Sciatic nerve (tissue), 2 donors: ENCODE measurements at regions not wholly inside any gene's neighbourhood (a gene's known extent, or its start where the extent isn't known, plus 50 kb on each side); places are given as distances from the start of the nearest gene placed in this dataset.

Source experiments
- ATAC-seq: fragments of 200-7000 bp; cut with Tn5 transposase; one replicate; pipeline ENCODE4 v1.9.1; 2020; ENCODE audit warnings: mild to moderate bottlenecking, moderate library complexity
- DNase-seq: peaks from one replicate; pipeline ENCODE4 v3.0.0-alpha.2; 2020; ENCODE audit warnings: low spot score
- intact Hi-C: fragments of 100-400 bp; cut with DNase I; formaldehyde crosslinking; loops from one replicate; pipeline ENCODE4 v1.14.2; 2022
- donor health status: DM: no; HTN: no; CAD: no.
- donor health status: DM: no; HTN: no; CAD: no.

GRCh38 chr6:100271625-100272024, 193.1 kb downstream of the SIM1 start:
- ATAC-seq (no peak), DNase-seq (no peak)
- intact Hi-C loops = no loop called here

GRCh38 chr6:100271202-100271601, 193.5 kb downstream of the SIM1 start:
- DNase-seq (no peak), ATAC-seq (no peak)
- intact Hi-C loops = no loop called here

- ATAC-seq (no peak), DNase-seq (no peak)
- intact Hi-C loops = no loop called here
Observed at GRCh38 chr6:100269189-100269588, 195.5 kb downstream of the SIM1 start.

GRCh38 chr6:100268326-100268725, 196.4 kb downstream of the SIM1 start:
- DNase-seq (no peak), ATAC-seq (no peak)
- intact Hi-C loops = no loop called here

- intact Hi-C loops = no loop called here
- ATAC-seq = no peak
- DNase-seq = no peak
Observed at GRCh38 chr6:100267721-100268123, 197.0 kb downstream of the SIM1 start.

- intact Hi-C loops = no loop called here
- DNase-seq = no peak
- no peak for ATAC-seq
Observed at GRCh38 chr6:100266494-100267401, 198.0 kb downstream of the SIM1 start.

GRCh38 chr6:100262086-100262485, 202.6 kb downstream of the SIM1 start:
- DNase-seq (no peak), ATAC-seq (no peak)
- intact Hi-C loops = no loop called here

- DNase-seq = no peak
- intact Hi-C loops = no loop called here
- no peak for ATAC-seq
Observed at GRCh38 chr6:100261486-100261885, 203.2 kb downstream of the SIM1 start.

- no peak for ATAC-seq
- intact Hi-C loops = no loop called here
- DNase-seq = no peak
Observed at GRCh38 chr6:100260584-100260983, 204.1 kb downstream of the SIM1 start.

GRCh38 chr6:100259865-100260264, 204.9 kb downstream of the SIM1 start:
- intact Hi-C loops = no loop called here
- DNase-seq (no peak), ATAC-seq (no peak)

GRCh38 chr6:100258752-100259151, 206.0 kb downstream of the SIM1 start:
- intact Hi-C loops = no loop called here
- no peak for ATAC-seq
- no peak for DNase-seq

GRCh38 chr6:100257793-100258395, 206.8 kb downstream of the SIM1 start:
- no peak for DNase-seq
- intact Hi-C loops = no loop called here

GRCh38 chr6:100255701-100256100, 209.0 kb downstream of the SIM1 start:
- ATAC-seq (no peak), DNase-seq (no peak)
- intact Hi-C loops = no loop called here

More at GRCh38 chr6:100257793-100258395, 206.8 kb downstream of the SIM1 start:
- ATAC-seq = no peak

GRCh38 chr6:100247123-100247522, 217.6 kb downstream of the SIM1 start:
- DNase-seq (no peak), ATAC-seq (no peak)
- intact Hi-C loops = no loop called here

GRCh38 chr6:100246206-100246605, 218.5 kb downstream of the SIM1 start:
- ATAC-seq (no peak), DNase-seq (no peak)
- intact Hi-C loops = no loop called here

- no peak for DNase-seq
- ATAC-seq = no peak
- intact Hi-C loops = no loop called here
Observed at GRCh38 chr6:100240798-100241197, 223.9 kb downstream of the SIM1 start.

GRCh38 chr6:100237821-100238220, 226.9 kb downstream of the SIM1 start:
- DNase-seq (no peak), ATAC-seq (no peak)
- intact Hi-C loops = no loop called here

GRCh38 chr6:100236389-100236788, 228.3 kb downstream of the SIM1 start:
- intact Hi-C loops = no loop called here
- ATAC-seq = no peak
- DNase-seq = no peak

- no peak for DNase-seq
- ATAC-seq = no peak
- intact Hi-C loops = no loop called here
Observed at GRCh38 chr6:100235631-100236030, 229.1 kb downstream of the SIM1 start.

GRCh38 chr6:100234625-100235024, 230.1 kb downstream of the SIM1 start:
- ATAC-seq (no peak), DNase-seq (no peak)
- intact Hi-C loops = no loop called here
